ENCODE measurements at regions not wholly inside any gene's neighbourhood (a gene's known extent, or its start where the extent isn't known, plus 50 kb on each side); places are given as distances from the start of the nearest gene placed in this dataset.

- Histone ChIP-seq H3K27me3 (ENCODE audit: insufficient read depth, poor library complexity, severe bottlenecking) (no peaks in the 10 kb centered on the region), H3K4me1 (ENCODE audit: insufficient read depth, poor library complexity, severe bottlenecking) (no peaks in the 10 kb centered on the region), H3K9me3 (ENCODE audit: severe bottlenecking) (no peaks in the 10 kb centered on the region), H3K4me3 (ENCODE audit: severe bottlenecking) (no peak overlapping the region), H3K27ac (ENCODE audit: poor library complexity, severe bottlenecking) (no peak overlapping the region), H3K36me3 (ENCODE audit: low read depth) (no peaks in the 10 kb centered on the region)
- TF ChIP-seq CTCF (IDR thresholded peaks at IDR 0.05; ENCODE audit: poor library complexity, severe bottlenecking): no peak
- ATAC-seq (ENCODE audit: low read depth): no peak
- no peak for DNase-seq (ENCODE audit: low spot score)
These were observed 558.6 kb upstream of the IGFBP3 start for GRCh38 chr7:46479680-46480079.

- Histone ChIP-seq H3K4me1 (ENCODE audit: insufficient read depth, poor library complexity, severe bottlenecking) (no peaks in the 10 kb centered on the region), H3K27ac (ENCODE audit: poor library complexity, severe bottlenecking) (no peak overlapping the region), H3K4me3 (ENCODE audit: severe bottlenecking) (no peak overlapping the region), H3K9me3 (ENCODE audit: severe bottlenecking) (no peaks in the 10 kb centered on the region), H3K27me3 (ENCODE audit: insufficient read depth, poor library complexity, severe bottlenecking) (no peaks in the 10 kb centered on the region), H3K36me3 (ENCODE audit: low read depth) (no peaks in the 10 kb centered on the region)
- TF ChIP-seq CTCF (IDR thresholded peaks at IDR 0.05; ENCODE audit: poor library complexity, severe bottlenecking): no peak
- DNase-seq (ENCODE audit: low spot score) (no peak), ATAC-seq (ENCODE audit: low read depth) (no peak)
These were observed 557.0 kb upstream of the IGFBP3 start for GRCh38 chr7:46478046-46478445.

DNA sequence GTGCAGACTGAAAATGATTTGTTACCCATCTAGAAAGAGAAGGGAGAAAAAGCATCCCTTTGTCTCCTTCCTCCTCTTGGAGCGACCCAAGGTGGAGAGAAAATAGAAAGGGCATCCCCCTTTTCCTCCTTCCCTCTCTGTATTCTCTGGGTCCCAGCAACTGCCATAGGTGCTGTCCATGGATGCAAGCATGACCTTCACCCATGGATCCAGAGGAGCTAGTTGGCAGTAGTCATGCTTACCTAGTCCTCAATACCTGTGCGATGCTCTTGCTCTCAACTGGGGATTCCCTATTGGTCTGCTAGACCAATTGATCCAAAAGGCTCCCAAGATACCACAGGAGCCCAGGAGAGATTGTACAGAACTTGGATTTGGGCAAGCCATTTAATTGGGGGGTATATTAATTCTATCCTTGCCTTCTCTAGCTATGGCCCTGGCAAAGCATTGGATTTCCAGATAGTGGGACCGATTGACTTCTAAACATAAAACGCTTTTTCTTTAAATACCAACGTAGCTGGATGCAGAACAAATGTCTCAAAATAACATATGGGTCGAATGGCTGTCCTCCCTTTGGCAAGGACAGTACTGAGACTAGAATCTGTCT is 547.8 kb upstream of the IGFBP3 start:
- no peak for TF ChIP-seq CTCF (IDR thresholded peaks at IDR 0.05; ENCODE audit: poor library complexity, severe bottlenecking)
- ATAC-seq (ENCODE audit: low read depth): no peak
- no peaks in the 10 kb centered on the region for H3K4me1 ChIP-seq (ENCODE audit: insufficient read depth, poor library complexity, severe bottlenecking)
- no peaks in the 10 kb centered on the region for H3K36me3 ChIP-seq (ENCODE audit: low read depth)
- H3K27me3 ChIP-seq (ENCODE audit: insufficient read depth, poor library complexity, severe bottlenecking): no peaks in the 10 kb centered on the region
- no peak overlapping the region for H3K27ac ChIP-seq (ENCODE audit: poor library complexity, severe bottlenecking)
- no peak for DNase-seq (ENCODE audit: low spot score)
- H3K4me3 ChIP-seq (ENCODE audit: severe bottlenecking): no peak overlapping the region
- peaks cover 19% of the 10 kb centered on the region for H3K9me3 ChIP-seq (ENCODE audit: severe bottlenecking)

- no peak for TF ChIP-seq CTCF (IDR thresholded peaks at IDR 0.05; ENCODE audit: poor library complexity, severe bottlenecking)
- DNase-seq (ENCODE audit: low spot score): no peak
- Histone ChIP-seq H3K9me3 (ENCODE audit: severe bottlenecking) (peaks cover 2% of the 10 kb centered on the region), H3K4me1 (ENCODE audit: insufficient read depth, poor library complexity, severe bottlenecking) (no peaks in the 10 kb centered on the region), H3K4me3 (ENCODE audit: severe bottlenecking) (no peak overlapping the region), H3K27ac (ENCODE audit: poor library complexity, severe bottlenecking) (no peak overlapping the region), H3K36me3 (ENCODE audit: low read depth) (no peaks in the 10 kb centered on the region), H3K27me3 (ENCODE audit: insufficient read depth, poor library complexity, severe bottlenecking) (no peaks in the 10 kb centered on the region)
- no peak for ATAC-seq (ENCODE audit: low read depth)
These were observed 542.1 kb upstream of the IGFBP3 start for GRCh38 chr7:46463170-46463569.

GRCh38 chr7:46461334-46461777 is 540.3 kb upstream of the IGFBP3 start:
- no peak for ATAC-seq (ENCODE audit: low read depth)
- no peaks in the 10 kb centered on the region for H3K36me3 ChIP-seq (ENCODE audit: low read depth)
- DNase-seq (ENCODE audit: low spot score): no peak
- no peak overlapping the region for H3K4me3 ChIP-seq (ENCODE audit: severe bottlenecking)
- H3K9me3 ChIP-seq (ENCODE audit: severe bottlenecking): no peaks in the 10 kb centered on the region
- peaks cover 8% of the 10 kb centered on the region for H3K4me1 ChIP-seq (ENCODE audit: insufficient read depth, poor library complexity, severe bottlenecking)
- no peak for TF ChIP-seq CTCF (IDR thresholded peaks at IDR 0.05; ENCODE audit: poor library complexity, severe bottlenecking)
- no peaks in the 10 kb centered on the region for H3K27me3 ChIP-seq (ENCODE audit: insufficient read depth, poor library complexity, severe bottlenecking)
- no peak overlapping the region for H3K27ac ChIP-seq (ENCODE audit: poor library complexity, severe bottlenecking)
